ENCODE measurements at regions not wholly inside any gene's neighbourhood (a gene's known extent, or its start where the extent isn't known, plus 50 kb on each side); places are given as distances from the start of the nearest gene placed in this dataset.
"Not testable (repeated sequence)": the region's sequence is repeated elsewhere in the genome, so short reads cannot be mapped to it uniquely, and the experiment has no call there.

DNA sequence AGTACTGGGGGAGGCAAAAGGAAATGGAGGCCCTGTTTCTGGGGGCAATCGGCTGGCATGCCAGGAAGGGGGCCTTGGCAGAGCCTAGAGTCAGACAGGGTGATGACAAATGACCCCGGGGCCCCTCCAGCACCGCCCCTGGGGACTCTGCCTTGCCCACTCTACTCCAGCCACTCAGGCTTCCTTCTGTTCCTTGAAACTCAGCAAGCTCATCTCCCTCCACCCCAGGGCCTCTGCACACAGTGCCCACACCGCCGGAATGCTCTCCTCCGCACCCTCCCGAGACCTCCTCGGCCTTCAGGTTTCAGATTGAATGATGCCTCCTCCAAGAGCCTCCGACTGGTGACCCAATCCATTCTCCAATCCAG is 122.5 kb upstream of the ZBTB40 start:
- no peaks in the 10 kb centered on the region for H3K9me3 Mint-ChIP-seq (ENCODE audit: low read depth)
- no peak overlapping the region for H3K4me3 Mint-ChIP-seq
- H3K4me1 Mint-ChIP-seq (ENCODE audit: low read depth) = no peaks in the 10 kb centered on the region
- no peaks in the 10 kb centered on the region for H3K36me3 Mint-ChIP-seq
- H3K27ac Mint-ChIP-seq = no peak overlapping the region
- peaks cover 3% of the 10 kb centered on the region for H3K27me3 Mint-ChIP-seq

DNA sequence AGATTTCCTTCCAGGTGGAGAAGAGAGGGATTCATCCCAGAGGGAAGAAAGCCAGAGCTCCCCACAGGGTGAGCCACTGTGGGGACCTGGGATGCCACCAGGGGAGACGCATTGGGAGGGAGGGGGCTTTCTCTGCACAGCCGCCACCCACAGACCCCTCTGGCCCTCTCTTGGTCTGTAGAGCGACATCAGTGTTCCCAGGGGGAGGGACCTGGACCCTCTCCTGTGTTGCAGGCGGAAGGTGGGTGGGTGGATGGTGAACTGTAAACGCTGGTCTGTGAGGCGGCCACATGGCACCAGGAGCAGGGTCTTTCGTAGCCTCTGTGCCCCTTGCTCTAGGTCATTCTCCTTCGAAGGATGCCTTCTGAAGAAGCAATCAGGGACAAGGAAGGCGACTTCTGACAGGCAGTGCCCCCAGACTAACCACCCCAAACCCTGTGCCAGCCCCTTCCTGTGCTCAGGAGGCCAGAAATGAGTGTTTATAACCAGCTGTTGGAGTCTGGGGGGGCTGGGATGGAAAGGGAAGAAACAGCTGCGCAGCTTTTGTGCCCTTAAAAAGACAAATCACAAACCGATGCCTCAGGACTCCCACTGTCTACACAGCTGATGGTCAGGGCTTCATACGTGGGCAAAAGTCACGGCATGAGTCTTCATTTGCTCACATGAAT is 121.4 kb upstream of the ZBTB40 start:
- H3K27ac Mint-ChIP-seq = no peak overlapping the region
- peaks cover 7% of the 10 kb centered on the region for H3K27me3 Mint-ChIP-seq
- peaks cover 4% of the 10 kb centered on the region for H3K4me1 Mint-ChIP-seq (ENCODE audit: low read depth)
- no peak overlapping the region for H3K4me3 Mint-ChIP-seq
- H3K36me3 Mint-ChIP-seq = no peaks in the 10 kb centered on the region
- no peaks in the 10 kb centered on the region for H3K9me3 Mint-ChIP-seq (ENCODE audit: low read depth)

DNA sequence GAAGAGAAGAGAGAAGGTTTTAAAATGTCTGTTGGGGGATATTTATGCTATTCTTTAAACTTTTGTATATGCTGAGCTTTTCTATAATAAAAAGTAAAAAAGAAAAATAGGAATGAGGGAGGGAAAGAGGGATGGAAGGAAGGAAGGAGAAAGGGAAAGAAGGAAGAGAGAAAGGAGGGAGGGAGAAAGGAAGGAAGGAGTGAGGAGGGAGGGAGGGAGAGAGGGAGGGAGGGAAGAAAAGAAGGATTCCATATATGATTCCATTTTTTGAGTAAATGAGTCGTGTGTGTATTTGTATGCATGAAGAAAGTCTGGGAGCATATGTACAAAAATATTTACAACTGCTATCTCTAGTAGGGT is 120.9 kb upstream of the ZBTB40 start:
- H3K4me1 Mint-ChIP-seq (ENCODE audit: low read depth) = peaks cover 4% of the 10 kb centered on the region
- H3K36me3 Mint-ChIP-seq = no peaks in the 10 kb centered on the region
- H3K27me3 Mint-ChIP-seq = peaks cover 7% of the 10 kb centered on the region
- no peaks in the 10 kb centered on the region for H3K9me3 Mint-ChIP-seq (ENCODE audit: low read depth)
- no peak overlapping the region for H3K4me3 Mint-ChIP-seq
- no peak overlapping the region for H3K27ac Mint-ChIP-seq

DNA sequence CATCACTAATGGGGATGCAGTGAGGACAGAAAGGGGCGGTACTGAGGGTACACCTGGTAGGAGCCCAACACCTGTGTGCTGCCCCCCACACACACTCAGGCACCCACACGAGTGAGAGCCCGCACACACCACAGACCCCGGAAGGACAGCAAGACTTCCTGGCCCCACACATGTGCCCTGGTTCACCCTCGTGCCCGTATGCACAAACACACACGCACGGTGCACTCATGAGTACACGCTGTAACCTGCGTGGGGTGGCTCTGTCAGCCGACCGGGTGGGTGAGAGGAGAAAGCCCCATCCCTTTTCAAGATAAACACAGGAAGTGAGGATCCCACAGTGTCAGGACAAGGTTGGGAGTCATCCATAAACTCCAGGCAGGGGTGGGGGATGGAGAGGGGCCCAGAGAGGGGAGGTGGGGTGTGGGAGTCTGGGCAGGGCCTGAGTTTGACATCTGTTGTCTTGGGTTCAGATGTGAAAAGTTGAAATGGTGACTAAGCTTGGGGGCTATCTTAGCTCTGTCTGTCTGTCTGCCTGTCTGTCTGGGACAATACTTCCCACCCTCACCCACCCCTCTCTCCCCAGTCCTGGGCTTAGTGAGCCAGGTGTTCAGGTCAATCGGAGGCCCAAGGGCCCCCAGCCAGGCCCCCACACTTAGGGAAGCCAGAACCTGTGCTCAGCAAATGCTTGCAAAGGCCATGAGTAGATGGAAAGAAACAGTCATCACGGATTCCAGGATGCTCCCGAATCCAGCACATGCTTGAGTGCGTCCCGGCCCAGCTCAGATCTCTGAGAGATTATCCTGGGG is 119.8 kb upstream of the ZBTB40 start:
- no peak overlapping the region for H3K4me3 Mint-ChIP-seq
- H3K36me3 Mint-ChIP-seq = no peaks in the 10 kb centered on the region
- peaks cover 4% of the 10 kb centered on the region for H3K4me1 Mint-ChIP-seq (ENCODE audit: low read depth)
- peaks cover 7% of the 10 kb centered on the region for H3K27me3 Mint-ChIP-seq
- no peaks in the 10 kb centered on the region for H3K9me3 Mint-ChIP-seq (ENCODE audit: low read depth)
- H3K27ac Mint-ChIP-seq = no peak overlapping the region

DNA sequence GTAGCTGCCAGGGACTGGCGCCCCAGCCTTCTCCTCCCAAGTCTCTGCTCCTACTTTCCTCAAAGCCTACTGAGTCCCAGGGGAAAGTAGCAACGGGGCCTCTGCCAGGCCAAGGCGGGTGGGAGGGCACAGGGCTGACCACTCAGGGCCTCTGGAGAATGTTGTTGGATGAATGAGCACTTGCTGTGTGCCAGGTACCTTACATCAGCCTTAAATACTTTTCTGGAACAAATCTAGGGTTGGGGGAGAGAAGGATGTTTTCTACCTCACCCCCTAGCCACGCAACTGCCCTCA is 119.3 kb upstream of the ZBTB40 start:
- H3K4me3 Mint-ChIP-seq = no peak overlapping the region
- no peak overlapping the region for H3K27ac Mint-ChIP-seq
- H3K27me3 Mint-ChIP-seq = peaks cover 7% of the 10 kb centered on the region
- peaks cover 4% of the 10 kb centered on the region for H3K4me1 Mint-ChIP-seq (ENCODE audit: low read depth)
- H3K9me3 Mint-ChIP-seq (ENCODE audit: low read depth) = no peaks in the 10 kb centered on the region
- H3K36me3 Mint-ChIP-seq = no peaks in the 10 kb centered on the region

DNA sequence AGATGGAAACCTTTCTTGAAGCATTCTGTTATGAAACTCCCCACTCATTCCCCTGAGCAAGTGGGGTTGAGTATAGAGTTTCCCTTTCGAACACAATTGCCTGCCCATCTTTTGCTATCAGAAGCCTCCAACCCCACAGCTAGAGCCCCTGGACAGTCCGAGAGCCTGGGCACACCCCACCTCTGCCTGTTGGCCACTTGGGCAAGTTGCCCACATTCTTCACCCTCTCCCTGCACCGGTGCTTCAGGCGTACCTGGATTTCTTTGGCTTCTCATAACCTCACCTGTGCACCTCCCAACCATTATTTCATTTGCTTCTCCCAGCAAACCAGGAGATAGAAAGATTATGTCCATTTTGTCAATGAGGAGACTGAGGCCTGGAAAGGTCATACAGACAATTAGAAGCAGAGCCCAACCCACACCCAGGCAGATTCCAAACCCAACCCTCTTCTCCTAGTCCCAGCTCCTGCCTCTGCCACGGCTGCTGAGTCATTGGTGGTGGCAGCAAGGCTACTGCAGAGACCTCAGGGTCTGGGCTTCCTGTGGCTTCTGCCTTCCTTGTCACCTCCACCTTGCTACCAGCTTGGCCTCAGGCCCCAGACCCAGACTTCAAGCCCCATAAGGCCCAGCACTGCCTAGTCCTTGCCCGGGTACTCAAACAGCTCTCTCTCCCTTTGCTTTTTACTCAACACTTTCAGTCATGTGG is 118.7 kb upstream of the ZBTB40 start:
- Mint-ChIP-seq H3K27ac (no peak overlapping the region), H3K4me3 (no peak overlapping the region), H3K36me3 (no peaks in the 10 kb centered on the region), H3K4me1 (ENCODE audit: low read depth) (peaks cover 4% of the 10 kb centered on the region), H3K27me3 (peaks cover 7% of the 10 kb centered on the region), H3K9me3 (ENCODE audit: low read depth) (no peaks in the 10 kb centered on the region)

DNA sequence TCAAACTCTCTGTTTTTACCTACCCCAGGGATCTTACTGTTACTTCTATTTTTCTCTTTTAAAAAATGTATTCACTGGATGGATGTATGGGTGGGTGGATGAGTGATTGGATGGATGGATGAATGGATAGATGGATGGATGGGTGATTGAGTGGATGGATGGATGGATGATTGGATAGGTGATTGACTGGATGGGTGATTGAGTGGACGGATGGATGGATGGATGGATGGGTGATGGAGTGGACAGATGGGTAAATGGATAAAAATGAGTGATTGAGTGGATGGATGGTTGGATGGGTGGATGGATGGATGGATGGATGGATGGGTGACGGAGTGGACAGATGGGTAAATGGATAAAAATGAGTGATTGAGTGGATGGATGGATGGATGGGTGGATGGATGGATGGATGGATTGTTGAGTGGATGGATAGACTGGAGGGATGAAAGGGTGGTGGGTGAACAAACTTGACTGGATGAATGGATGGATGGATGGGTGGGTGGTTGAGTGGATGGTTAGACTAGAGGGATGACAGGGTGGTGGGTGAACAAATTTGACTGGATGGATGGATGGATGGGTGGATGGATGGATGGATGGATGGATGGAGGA is 118.0 kb upstream of the ZBTB40 start:
- H3K9me3 Mint-ChIP-seq (ENCODE audit: low read depth) = no peaks in the 10 kb centered on the region
- no peaks in the 10 kb centered on the region for H3K36me3 Mint-ChIP-seq
- H3K4me3 Mint-ChIP-seq = no peak overlapping the region
- H3K27ac Mint-ChIP-seq = no peak overlapping the region
- H3K4me1 Mint-ChIP-seq (ENCODE audit: low read depth) = peaks cover 4% of the 10 kb centered on the region
- H3K27me3 Mint-ChIP-seq = peaks cover 7% of the 10 kb centered on the region

DNA sequence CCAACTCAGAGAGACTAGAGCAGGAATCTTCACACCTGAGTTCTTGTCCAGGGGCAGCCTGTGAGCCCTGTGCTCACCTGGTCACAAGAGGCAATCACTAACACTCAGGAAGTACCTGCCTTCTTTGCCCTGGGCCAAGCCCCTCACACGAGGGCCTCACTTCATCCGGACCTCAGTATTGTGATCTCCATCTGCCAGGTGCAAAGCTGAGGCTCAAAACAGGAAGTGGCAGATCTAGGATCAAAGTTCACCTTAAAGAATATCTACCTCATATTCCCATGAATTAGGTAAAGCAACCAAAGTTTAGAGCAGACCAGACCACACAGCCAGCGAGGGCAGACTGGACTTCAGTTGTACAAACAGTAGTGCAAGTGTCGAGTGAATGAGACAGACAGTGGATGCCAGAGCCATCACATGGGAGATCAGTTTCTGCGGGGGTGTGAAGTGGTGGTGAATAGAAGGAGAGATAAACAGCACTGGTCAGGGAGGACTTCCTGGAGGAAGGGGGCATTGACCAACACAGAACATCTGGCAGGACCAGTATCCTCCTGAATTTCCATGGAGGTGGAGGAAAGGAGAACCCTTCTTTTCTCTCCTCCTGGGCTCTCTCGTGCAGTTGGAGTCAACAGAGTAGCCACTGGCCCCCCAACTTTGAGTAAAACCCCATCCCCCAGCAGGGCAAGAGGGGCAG is 116.6 kb upstream of the ZBTB40 start:
- Mint-ChIP-seq H3K9me3 (ENCODE audit: low read depth) (no peaks in the 10 kb centered on the region), H3K4me3 (no peak overlapping the region), H3K36me3 (no peaks in the 10 kb centered on the region), H3K27ac (no peak overlapping the region), H3K27me3 (peaks cover 8% of the 10 kb centered on the region), H3K4me1 (ENCODE audit: low read depth) (peaks cover 4% of the 10 kb centered on the region)

DNA sequence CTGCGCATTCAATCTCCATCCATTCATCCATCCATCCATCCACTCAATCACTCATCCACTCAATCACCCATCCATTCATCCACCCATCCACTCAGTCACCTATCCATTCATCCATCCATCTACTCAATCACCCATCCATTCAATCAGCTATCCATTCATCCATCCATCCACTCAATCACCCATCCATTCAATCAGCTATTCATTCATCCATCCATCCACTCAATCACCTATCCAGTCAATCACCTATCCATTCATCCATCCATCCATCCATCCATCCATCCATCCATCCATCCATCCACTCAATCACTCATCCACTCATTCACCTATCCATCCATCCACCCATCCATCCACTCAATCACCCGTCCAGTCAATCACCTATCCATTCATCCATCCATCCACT is 115.4 kb upstream of the ZBTB40 start:
- not testable (repeated sequence) for H3K36me3 Mint-ChIP-seq; H3K27ac Mint-ChIP-seq; H3K9me3 Mint-ChIP-seq (ENCODE audit: low read depth); H3K4me1 Mint-ChIP-seq (ENCODE audit: low read depth); H3K4me3 Mint-ChIP-seq; H3K27me3 Mint-ChIP-seq

DNA sequence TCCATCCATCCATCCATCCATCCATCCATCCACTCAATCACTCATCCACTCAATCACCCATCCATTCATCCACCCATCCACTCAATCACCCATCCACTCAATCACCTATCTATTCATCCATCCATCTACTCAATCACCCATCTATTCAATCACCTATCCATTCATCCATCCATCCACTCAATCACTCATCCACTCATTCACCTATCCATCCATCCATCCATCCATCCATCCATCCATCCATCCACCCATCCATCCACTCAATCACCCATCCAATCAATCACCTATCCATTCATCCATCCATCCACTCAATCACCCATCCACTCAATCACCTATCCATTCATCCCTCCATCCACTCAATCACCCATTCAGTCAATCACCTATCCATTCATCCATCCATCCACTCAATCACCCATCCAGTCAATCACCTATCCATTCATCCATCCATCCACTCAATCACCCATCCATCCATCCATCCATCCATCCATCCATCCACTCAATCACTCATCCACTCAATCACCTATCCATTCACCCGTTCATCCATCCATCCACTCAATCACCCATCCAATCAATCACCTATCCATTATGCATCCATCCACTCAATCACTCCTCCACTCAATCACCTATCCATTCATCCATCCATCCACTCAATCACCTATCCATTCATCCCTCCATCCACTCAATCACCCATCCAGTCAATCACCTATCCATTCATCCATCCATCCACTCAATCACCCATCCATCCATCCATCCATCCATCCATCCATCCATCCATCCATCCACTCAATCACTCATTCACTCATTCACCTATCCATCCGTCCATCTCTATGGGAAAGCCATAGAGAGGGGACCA is 114.7 kb upstream of the ZBTB40 start:
- not testable (repeated sequence) for H3K9me3 Mint-ChIP-seq (ENCODE audit: low read depth); H3K4me3 Mint-ChIP-seq; H3K27ac Mint-ChIP-seq; H3K4me1 Mint-ChIP-seq (ENCODE audit: low read depth); H3K36me3 Mint-ChIP-seq
- peaks cover 10% of the 10 kb centered on the region for H3K27me3 Mint-ChIP-seq

DNA sequence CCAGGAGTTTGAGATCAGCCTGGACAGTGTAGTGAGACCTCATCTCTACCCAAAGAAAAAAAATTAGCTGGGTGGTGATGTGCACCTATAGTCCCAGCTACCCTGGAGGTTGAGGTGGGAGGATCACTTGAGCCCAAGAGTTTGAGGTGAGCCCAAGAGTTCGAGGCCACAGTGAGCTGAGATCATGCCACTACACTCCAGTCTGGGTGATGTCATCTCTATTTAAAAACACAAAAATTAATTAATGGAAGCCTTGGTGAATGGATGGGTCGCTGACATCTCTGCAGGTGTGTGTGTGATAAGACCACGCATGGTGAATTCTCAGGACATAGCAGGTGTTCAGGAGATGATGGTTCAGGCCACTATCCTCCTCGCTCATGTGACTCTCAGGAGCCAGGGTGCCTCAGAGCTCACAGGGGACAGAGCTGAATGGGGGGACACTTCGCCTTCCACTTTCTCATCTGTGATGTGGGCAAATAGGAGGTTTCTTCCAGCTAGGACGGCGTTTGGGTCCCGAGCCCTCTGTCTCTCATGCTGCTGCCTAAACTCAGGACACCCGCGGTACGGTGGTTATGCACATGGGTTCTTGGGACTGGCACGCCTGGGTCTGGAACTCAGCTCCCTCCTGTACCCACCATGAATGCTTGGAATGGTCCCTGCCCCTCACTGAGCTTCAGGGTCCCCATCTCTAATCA is 113.4 kb upstream of the ZBTB40 start:
- Mint-ChIP-seq H3K27me3 (peaks cover 15% of the 10 kb centered on the region), H3K4me3 (no peak overlapping the region), H3K9me3 (ENCODE audit: low read depth) (no peaks in the 10 kb centered on the region), H3K4me1 (ENCODE audit: low read depth) (peaks cover 6% of the 10 kb centered on the region), H3K27ac (no peak overlapping the region), H3K36me3 (no peaks in the 10 kb centered on the region)

DNA sequence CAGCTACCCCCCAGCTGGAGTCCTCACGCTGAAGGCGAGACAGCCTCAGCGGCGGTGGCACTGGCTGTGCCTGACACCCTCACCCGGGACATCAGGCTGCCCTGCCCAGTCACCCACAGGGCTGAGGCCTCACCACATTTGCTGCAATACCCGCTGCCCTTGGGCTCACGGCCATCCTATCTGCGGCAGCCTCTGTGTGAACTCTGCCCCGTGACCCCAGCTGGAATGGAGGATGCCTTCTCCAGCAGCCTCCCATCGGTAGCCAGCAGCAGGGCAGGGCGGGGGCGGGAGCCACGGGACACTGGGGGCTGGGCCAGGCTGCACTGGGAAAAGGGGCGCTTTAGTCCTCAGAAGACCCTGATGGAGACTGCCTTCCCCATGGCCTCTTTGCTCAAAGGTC is 112.4 kb upstream of the ZBTB40 start:
- Mint-ChIP-seq H3K9me3 (ENCODE audit: low read depth) (no peaks in the 10 kb centered on the region), H3K4me1 (ENCODE audit: low read depth) (peaks cover 6% of the 10 kb centered on the region), H3K27me3 (peaks cover 25% of the 10 kb centered on the region), H3K4me3 (no peak overlapping the region), H3K36me3 (no peaks in the 10 kb centered on the region), H3K27ac (no peak overlapping the region)

DNA sequence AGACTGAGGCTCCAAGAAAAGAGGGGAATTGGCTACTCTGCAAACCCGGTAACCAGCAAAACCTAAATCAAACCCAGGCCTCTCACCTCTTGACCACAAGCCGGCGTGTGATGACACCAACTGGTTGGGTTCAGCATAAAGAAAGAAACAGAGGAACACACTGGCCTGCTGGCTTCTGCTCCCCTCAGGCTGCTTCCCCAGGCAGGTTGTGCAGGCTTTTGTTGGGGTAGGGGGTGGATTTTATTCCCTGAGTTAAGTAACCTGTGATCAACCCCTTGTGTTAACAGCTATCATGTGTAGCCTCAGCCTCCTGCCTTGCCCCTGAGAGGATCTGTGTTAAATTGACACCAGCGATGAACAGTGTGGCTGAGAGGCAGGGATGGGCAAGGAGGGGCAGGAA is 111.6 kb upstream of the ZBTB40 start:
- peaks cover 27% of the 10 kb centered on the region for H3K27me3 Mint-ChIP-seq
- no peak overlapping the region for H3K4me3 Mint-ChIP-seq
- no peaks in the 10 kb centered on the region for H3K36me3 Mint-ChIP-seq
- H3K4me1 Mint-ChIP-seq (ENCODE audit: low read depth) = peaks cover 3% of the 10 kb centered on the region
- H3K27ac Mint-ChIP-seq = no peak overlapping the region
- H3K9me3 Mint-ChIP-seq (ENCODE audit: low read depth) = no peaks in the 10 kb centered on the region

DNA sequence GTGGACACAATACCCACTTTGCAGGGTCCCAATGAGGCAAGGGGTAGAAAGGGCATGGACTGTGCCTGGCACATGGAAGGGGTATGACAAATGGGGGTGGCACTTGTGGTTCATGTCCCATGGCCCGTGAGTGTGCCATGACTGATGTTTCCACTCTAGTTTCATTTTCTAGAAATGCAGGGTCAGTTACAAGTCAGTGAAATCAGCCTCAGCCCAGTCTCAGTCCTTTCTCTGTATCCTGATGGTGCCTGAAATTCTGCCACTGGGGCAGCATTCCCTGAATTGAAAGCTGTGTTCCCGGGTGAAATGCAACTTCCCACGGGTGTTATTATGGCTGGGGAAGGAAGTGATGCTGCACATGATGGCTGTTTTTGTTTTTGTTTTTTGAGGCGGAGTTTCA is 110.8 kb upstream of the ZBTB40 start:
- Mint-ChIP-seq H3K4me3 (no peak overlapping the region), H3K27ac (no peak overlapping the region), H3K9me3 (ENCODE audit: low read depth) (no peaks in the 10 kb centered on the region), H3K27me3 (peaks cover 33% of the 10 kb centered on the region), H3K4me1 (ENCODE audit: low read depth) (peaks cover 3% of the 10 kb centered on the region), H3K36me3 (no peaks in the 10 kb centered on the region)

Data from activated naive CD8-positive, alpha-beta T cell (primary cell).